Caco-2 (cell line): ENCODE measurements at regions not wholly inside any gene's neighbourhood (a gene's known extent, or its start where the extent isn't known, plus 50 kb on each side); places are given as distances from the start of the nearest gene placed in this dataset.

Experiments used
- BruUV-seq: library from RNA; stranded (reverse); fragments of 400-500 nt; replicated peaks from 2 replicates; lab custom pipeline; 2021; lab: Mats Ljungman, UMichigan
- CTCF ChIA-PET: fragments of 300-600 bp; sonication (Branson Sonifier 250); formaldehyde crosslinking; loops from one replicate; lab custom pipeline; 2022; ENCODE audit warnings: antibody characterized with exemption; lab: Charles Lee
- POLR2A ChIA-PET: fragments of 300-600 bp; sonication (Branson Sonifier 250); formaldehyde crosslinking; loops from one replicate; lab custom pipeline; 2022; ENCODE audit warnings: antibody characterized with exemption; lab: Charles Lee
- DNase-seq, 2 experiments: peaks; one replicate each; pipeline versions ENCODE4 v3.0.0 to v3.0.0-alpha.2; 2020 to 2022
- H3K27me3 ChIP-seq: replicated peaks from 2 replicates; pipeline ENCODE4 v1.6.0; 2011; ENCODE audit warnings: low read length; ENCODE audit not compliant: control insufficient read depth, insufficient read depth
- H3K36me3 ChIP-seq: 2 replicates; pipeline ENCODE4 v1.5.1; 2011; ENCODE audit warnings: low read length; ENCODE audit not compliant: control insufficient read depth, insufficient read depth
- H3K4me1 ChIP-seq: fragments of 250-450 bp; sonication (Bioruptor Pico); 2 replicates; pipeline ENCODE4 v1.5.1; 2020; ENCODE audit warnings: mild to moderate bottlenecking
- H3K4me3 ChIP-seq: 2 replicates; pipeline ENCODE4 v1.5.1; 2011; ENCODE audit warnings: low read depth, mild to moderate bottlenecking, control low read depth, low read length
- H3K9me3 ChIP-seq: fragments of 250-450 bp; sonication (Bioruptor Pico); 2 replicates; pipeline ENCODE4 v1.5.1; 2020; ENCODE audit warnings: mild to moderate bottlenecking, moderate library complexity
- H3K27ac Mint-ChIP-seq: one replicate; pipeline ENCODE4 v1.8.0; 2022; ENCODE audit warnings: mixed read lengths; ENCODE audit not compliant: unreplicated experiment
- H3K27me3 Mint-ChIP-seq: one replicate; pipeline ENCODE4 v1.8.0; 2022; ENCODE audit warnings: mixed read lengths; ENCODE audit not compliant: insufficient read depth, unreplicated experiment
- H3K36me3 Mint-ChIP-seq: one replicate; pipeline ENCODE4 v1.8.0; 2022; ENCODE audit warnings: mild to moderate bottlenecking, mixed read lengths; ENCODE audit not compliant: insufficient read depth, unreplicated experiment
- H3K4me1 Mint-ChIP-seq: one replicate; pipeline ENCODE4 v1.8.0; 2022; ENCODE audit warnings: low read depth, mixed read lengths; ENCODE audit not compliant: unreplicated experiment
- H3K4me3 Mint-ChIP-seq: one replicate; pipeline ENCODE4 v1.8.0; 2022; ENCODE audit warnings: mild to moderate bottlenecking, moderate library complexity, mixed read lengths; ENCODE audit not compliant: unreplicated experiment
- H3K9me3 Mint-ChIP-seq: one replicate; pipeline ENCODE4 v1.8.0; 2022; ENCODE audit warnings: mixed read lengths; ENCODE audit not compliant: unreplicated experiment
- CTCF ChIP-seq, 2 experiments: fragments of 200-600 bp in 1 of 2; IDR thresholded peaks; 1 replicate in 1 of 2; 2 replicates in 1 of 2; pipeline versions ENCODE4 v1.5.1 to v1.8.0; 2011 to 2022; ENCODE audit warnings: antibody characterized with exemption in 1 of 2, control low read depth in 1 of 2, inconsistent platforms in 1 of 2, low read depth in 1 of 2, low read length in 1 of 2, mild to moderate bottlenecking in 1 of 2, moderate library complexity in 1 of 2; ENCODE audit not compliant: insufficient read depth in 1 of 2, severe bottlenecking in 1 of 2, unreplicated experiment in 1 of 2
- intact Hi-C: fragments of 100-400 bp; cut with micrococcal nuclease; formaldehyde crosslinking; loops from one replicate; pipeline ENCODE4 v1.10.0; 2022; ENCODE audit not compliant: unreplicated experiment

- Histone ChIP-seq H3K27me3 (no peaks in the 10 kb centered on the region), H3K4me3 (no peak overlapping the region), H3K36me3 (no peaks in the 10 kb centered on the region), H3K4me1 (no peaks in the 10 kb centered on the region), H3K9me3 (no peaks in the 10 kb centered on the region)
- intact Hi-C loops = no loop called here
- Mint-ChIP-seq H3K4me1 (no peaks in the 10 kb centered on the region), H3K4me3 (no peak overlapping the region), H3K36me3 (no peaks in the 10 kb centered on the region), H3K9me3 (no peaks in the 10 kb centered on the region), H3K27ac (no peak overlapping the region), H3K27me3 (peaks cover 3% of the 10 kb centered on the region)
- DNase-seq = no peak
- CTCF ChIA-PET = no interaction called here
- POLR2A ChIA-PET = no interaction called here
- TF ChIP-seq CTCF (IDR thresholded peaks at IDR 0.05; ENCODE audit: insufficient read depth in 1 of 2, low read depth in 1 of 2, low read length in 1 of 2, severe bottlenecking in 1 of 2, unreplicated experiment in 1 of 2) = no peak
- no TSS peak for BruUV-seq
Measured at GRCh38 chr5:152113401-152113800, 188.8 kb upstream of the GLRA1 start.

- no peaks in the 10 kb centered on the region for H3K4me1 ChIP-seq
- Mint-ChIP-seq H3K27ac (no peak overlapping the region), H3K4me3 (no peak overlapping the region), H3K4me1 (no peaks in the 10 kb centered on the region), H3K27me3 (peaks cover 3% of the 10 kb centered on the region), H3K9me3 (no peaks in the 10 kb centered on the region), H3K36me3 (no peaks in the 10 kb centered on the region)
- H3K36me3 ChIP-seq = no peaks in the 10 kb centered on the region
- TF ChIP-seq CTCF (IDR thresholded peaks at IDR 0.05; ENCODE audit: insufficient read depth in 1 of 2, low read depth in 1 of 2, low read length in 1 of 2, severe bottlenecking in 1 of 2, unreplicated experiment in 1 of 2) = no peak
- ChIA-PET POLR2A (no interaction called here), CTCF (no interaction called here)
- H3K27me3 ChIP-seq = no peaks in the 10 kb centered on the region
- BruUV-seq = no TSS peak
- no peaks in the 10 kb centered on the region for H3K9me3 ChIP-seq
- no peak for DNase-seq
- intact Hi-C loops = no loop called here
- H3K4me3 ChIP-seq = no peak overlapping the region
Measured at GRCh38 chr5:152107220-152107619, 182.6 kb upstream of the GLRA1 start.

- Mint-ChIP-seq H3K27ac (no peak overlapping the region), H3K36me3 (no peaks in the 10 kb centered on the region), H3K4me3 (no peak overlapping the region), H3K4me1 (no peaks in the 10 kb centered on the region), H3K9me3 (no peaks in the 10 kb centered on the region), H3K27me3 (peaks cover 3% of the 10 kb centered on the region)
- no TSS peak for BruUV-seq
- intact Hi-C loops = no loop called here
- Histone ChIP-seq H3K36me3 (no peaks in the 10 kb centered on the region), H3K27me3 (no peaks in the 10 kb centered on the region), H3K4me3 (no peak overlapping the region), H3K4me1 (no peaks in the 10 kb centered on the region), H3K9me3 (no peaks in the 10 kb centered on the region)
- POLR2A ChIA-PET = no interaction called here
- CTCF ChIA-PET = no interaction called here
- TF ChIP-seq CTCF (IDR thresholded peaks at IDR 0.05; ENCODE audit: insufficient read depth in 1 of 2, low read depth in 1 of 2, low read length in 1 of 2, severe bottlenecking in 1 of 2, unreplicated experiment in 1 of 2) = no peak
- no peak for DNase-seq
Measured at GRCh38 chr5:152106571-152106970, 181.9 kb upstream of the GLRA1 start.
